Activated gamma-delta T cell treated with anti-CD3 and anti-CD28 coated beads, Interleukin-2, amount 50 U/mL, for 16 hours (primary cell): ENCODE measurements at regions not wholly inside any gene's neighbourhood (a gene's known extent, or its start where the extent isn't known, plus 50 kb on each side); places are given as distances from the start of the nearest gene placed in this dataset.
"Not testable (repeated sequence)": the region's sequence is repeated elsewhere in the genome, so short reads cannot be mapped to it uniquely, and the experiment has no call there.

Source experiments
- DNase-seq: peaks from one replicate; pipeline ENCODE4 v3.0.0-alpha.2; 2020; ENCODE audit warnings: low read depth

DNA sequence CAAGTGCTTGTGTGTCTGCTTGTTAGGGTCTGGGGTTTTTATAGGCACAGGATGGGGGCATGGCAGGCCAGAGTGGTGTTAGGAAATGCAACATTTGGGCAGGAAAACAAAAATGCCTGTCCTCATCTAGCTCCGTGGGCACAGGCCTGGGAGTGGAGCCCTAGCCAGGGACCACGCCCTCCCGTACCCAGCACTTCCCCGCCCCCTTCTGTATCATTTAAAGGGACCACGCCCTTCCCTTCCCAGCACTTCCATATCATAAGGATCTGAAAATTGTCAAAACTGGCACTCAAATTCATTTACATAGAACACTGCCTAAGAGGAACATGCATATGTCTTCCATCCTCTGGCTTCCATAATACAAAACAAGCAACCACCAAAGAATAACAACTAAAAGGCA, 185.8 kb downstream of the B3GLCT start:
- no peak for DNase-seq

DNA sequence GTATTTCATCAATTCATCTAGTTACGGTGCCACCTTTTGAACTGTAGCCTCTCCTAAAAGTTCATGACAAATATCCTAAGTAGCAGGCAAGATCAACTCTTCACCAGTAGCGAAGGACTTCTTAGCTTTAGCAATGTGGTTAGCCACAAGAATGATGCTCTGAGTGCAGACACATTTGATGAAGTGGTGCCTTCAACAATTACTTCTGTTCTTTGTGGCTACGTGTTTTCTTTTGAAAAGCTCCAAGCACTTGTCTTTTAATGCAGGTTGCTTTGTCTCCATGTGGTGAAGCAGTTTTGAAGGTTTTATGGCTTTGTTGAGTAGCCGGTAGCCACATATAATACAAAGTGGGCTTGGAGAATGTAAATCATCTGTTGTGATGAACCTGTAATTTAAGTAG, 194.7 kb downstream of the B3GLCT start:
- DNase-seq: no peak

DNA sequence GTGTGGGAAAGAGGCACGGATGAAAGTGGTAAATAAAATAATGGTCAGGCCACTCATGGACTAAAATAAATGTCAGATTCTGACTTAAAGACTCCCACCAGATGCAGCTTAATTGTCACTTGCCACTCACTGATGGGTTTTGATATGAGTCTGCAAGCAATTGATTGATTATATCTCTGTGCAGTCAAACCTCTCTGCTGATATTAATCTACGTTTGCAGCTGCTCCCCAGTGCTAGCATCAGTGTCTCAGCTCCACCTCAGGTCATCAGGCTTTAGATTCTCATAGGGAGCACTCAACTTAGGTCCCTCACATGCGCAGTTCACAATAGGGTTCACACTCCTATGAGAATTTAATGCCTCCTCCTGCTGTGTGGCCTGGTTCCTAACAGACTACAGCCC, 195.3 kb downstream of the B3GLCT start:
- no peak for DNase-seq

DNA sequence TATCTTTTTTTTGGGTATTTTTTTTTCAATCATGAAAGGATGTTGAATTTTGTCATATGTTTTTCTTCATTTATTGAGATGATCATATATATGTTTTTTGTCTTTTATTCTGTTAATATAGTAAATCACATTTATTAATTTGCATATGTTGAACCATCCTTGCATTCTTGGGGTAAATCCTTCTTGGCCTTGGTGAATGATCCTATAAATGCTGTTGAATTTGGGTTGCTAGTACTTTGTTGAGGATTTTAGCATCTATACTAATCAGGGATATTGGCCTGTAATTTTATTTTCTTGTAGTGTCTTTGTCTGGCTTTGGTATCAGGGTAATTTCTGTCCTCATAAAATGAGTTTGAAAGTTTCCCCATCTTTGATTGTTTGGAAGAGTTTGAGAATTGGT, 199.9 kb downstream of the B3GLCT start:
- DNase-seq: no peak

DNA sequence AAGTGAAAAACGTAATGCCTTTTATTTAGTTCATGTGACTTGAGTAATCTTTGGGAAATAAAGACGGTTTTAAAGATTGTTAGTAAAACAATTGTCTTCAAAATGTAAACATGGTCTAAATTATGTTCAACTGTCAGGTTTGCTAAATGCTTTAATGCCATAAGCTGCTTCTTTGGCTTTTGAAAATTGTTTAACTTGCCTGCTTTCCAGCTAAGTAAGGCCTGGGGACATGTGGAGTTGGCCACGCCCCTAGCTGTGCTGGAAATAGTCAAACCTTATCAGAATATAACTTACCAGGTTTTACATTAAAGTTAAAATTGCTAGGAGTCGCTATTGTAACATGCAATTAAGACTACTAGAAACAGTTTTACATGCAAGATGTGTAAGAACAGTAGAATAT, 203.9 kb downstream of the B3GLCT start:
- not testable (repeated sequence) for DNase-seq

DNA sequence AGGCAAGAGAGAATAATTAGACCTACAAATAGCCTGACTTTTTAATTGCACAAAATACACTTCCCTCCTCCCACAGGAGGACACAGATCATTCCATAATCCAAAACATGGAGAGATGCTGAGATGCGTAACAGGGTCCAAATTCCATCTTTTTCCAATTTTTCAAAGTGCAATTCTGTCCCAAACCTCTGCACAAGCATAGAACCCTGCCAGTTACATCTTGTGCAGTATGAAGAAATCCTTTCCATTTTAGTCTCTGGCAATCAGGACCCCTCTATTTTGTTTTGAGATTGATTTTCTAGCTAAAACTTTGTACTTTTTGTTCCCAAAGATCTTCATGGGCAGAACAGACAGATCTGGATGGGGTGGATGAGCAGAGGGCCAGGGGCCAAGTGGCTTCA, 209.2 kb downstream of the B3GLCT start:
- no peak for DNase-seq

DNA sequence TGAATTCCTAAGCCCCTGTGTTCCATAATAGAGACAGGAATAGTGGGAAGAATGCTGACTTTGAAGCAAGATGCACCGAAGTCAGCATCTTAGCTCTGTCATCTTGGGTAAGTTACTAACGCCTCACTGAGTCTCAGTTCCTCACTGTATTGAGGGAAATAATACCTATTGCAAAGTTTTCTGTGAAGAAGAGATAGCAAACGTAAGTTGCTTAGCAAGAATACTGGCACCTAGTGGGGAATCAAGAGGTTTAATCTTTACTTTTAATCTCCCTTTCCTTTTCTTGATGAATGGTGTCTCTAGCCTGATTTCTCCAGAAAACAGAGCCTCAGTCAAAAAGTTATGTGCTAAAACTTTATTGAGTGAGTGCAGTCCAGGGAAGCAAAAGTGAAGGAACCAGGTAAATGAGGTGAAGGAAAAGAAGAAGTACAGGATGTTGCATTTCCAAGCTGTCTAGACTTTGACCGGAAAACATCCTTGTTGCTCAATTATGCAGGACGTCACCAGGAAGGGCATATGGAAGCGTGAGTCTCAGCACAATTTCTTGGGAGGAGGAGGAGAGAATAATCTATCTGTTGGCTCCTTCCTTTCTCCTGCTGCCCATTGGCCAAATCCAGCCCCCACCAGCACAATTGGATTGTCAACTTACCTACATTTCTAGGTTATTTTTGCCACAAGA, 210.0 kb downstream of the B3GLCT start:
- DNase-seq: no peak

DNA sequence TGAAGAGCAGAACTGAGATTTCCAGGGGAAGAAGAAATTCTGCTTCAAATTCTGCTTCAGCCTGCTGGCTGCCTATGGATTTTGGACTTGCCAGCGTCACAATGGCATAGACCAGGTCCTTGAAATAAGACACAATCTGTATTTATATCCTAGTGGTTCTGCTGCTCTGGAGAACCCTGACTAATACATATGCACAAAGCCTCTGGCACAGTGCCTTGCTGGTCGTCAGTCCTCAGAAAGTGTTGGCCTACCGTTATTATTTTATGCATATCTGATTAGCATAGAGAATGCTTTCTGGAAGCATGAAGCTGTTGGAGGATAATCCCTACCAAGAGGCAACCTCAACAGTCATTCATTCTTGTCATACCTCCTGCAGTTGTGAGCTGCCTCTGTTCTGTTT, 213.7 kb downstream of the B3GLCT start:
- DNase-seq: no peak

DNA sequence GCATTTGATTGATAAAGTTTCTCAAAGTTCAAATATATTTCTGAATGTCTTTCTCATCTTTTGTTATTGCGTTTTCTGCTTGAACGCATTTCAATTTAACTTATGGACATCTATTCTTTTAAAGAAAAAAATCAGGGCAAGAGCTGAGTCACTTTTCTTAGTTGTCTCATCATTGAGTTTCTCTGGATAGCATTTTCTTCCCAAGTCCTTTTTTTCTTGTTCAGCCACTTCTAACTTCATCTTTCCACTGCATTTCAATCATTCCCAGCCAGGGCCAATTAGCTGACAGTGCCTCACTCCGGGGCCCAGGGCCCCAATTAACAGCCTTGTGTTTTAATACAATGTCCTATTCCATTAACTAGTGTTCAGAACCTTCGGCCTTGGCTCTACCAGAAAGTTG, 216.3 kb downstream of the B3GLCT start:
- no peak for DNase-seq

DNA sequence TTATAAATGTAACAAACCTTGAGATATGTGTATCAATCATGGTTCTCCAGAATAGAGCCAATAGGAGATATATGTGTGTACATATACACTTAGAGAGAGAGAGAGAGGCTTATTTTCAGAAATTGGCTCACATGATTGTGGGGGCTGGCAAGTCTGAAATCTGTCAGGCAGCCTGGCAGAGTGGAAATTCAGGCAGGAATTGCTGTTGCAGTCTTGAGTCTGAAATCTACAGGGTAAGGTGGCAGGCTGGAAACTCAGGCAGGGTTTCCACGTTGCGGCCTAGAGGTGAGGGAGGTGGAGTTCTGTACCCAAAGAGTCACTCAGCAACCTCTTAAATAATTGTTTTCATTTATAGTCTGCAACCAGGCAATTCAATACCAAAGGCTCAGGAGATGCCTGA, 218.4 kb downstream of the B3GLCT start:
- DNase-seq: no peak

DNA sequence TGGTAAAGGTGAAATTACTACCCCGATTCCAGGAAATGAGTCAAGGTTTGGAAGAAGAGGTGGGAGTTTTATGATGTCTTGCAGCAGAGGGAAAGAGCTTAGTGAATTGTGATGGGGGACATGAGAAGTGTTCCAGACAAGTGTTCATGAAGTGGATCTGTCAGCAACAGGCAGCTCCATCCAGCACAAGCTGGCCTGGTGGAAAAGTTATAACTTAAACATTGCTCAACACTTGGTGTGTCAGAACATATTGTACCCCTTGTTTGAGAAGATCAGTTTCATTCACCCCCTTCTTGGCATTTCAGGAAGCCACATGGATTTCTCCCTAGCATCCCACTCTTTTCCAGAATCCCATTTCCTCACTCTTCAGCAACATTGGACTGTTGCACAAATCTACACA, 222.0 kb downstream of the B3GLCT start:
- DNase-seq: no peak

DNA sequence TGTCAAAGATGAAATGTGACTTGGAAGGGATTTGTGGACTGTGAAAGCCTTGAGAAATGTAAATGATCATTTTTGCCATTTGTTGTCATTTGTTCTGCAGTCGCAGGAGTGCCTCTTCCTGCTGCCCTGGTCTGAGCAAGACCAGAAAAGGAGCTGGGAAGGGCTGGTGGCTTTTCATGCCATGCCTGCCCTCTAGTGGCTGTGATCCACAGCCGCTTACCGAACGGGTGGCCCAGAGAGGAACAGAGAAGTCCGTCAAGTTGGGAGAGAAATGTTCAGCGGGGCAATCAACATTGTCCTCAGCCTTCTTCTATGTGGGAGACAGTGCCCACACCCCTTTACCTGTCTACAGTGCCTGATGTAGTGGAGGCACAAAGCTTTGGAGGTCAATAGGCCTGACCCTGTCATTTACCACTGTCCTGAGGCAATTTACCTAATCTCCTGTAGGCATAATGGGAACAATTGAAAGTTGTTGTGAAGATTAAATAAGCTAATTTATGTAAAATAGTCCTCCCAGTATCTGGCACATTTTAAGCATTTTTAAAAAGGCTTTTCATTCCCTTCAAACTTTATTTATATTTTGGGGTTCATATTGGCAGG, 224.5 kb downstream of the B3GLCT start:
- DNase-seq: no peak

DNA sequence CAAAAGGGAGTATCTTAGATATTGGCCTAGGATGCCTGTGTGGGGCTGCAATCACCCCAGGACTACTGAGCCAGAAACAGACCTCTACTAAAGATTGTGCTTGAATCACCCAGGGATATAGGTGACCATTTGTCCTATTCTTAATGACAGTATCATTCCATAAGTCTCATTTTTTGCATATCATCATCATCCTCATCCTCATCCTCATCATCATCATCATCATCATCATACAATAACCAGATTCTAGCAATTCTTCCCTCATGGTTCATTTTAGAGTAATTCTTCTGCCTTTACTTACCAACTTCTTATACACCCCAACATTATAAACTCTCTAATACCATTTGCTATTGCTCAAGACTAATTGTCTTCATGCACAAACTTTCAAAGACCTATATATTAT, 226.6 kb downstream of the B3GLCT start:
- no peak for DNase-seq

DNA sequence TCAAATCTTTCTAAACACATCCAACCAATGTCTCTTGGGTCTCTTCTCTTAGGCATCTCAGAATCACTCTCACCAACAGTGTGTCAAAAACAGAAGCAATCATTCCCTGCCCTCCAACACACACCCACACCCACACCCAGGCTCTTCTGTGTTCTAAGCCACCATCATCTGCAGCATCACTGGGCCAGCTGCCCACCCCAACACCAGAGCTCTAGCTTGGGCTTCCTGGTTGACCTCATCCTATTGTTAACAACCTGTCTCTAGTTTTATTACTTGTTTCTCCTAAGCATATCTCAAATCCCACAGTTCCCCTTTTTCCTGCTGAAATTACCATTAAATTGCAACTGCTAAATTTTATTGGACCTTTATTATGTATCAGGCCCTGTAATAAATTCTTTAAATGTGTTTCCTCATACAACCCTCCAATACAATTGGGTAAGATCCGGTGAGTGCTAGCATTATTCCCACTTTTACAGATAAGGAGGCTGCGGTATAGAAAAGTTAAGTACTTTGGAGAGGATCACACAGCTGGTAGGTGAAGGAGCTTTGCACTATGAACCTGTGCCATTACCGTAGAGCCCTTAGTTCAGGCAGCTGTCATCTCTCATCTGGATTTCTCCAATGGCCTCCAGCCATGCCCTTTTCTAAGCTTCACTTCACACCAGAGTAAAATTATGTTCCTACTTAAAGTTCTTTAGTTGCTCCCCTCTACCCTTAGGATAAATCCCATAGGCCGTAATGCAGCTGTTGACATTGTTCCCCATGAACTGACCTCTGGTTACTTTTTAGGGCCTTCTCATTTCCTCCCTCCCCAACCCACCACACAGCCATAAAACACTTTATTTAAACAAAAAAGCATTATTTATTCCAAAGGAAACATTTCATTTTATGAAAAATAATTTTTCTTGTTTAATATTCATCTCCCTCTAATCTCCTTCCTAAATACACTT, 227.7 kb downstream of the B3GLCT start:
- DNase-seq: no peak

DNA sequence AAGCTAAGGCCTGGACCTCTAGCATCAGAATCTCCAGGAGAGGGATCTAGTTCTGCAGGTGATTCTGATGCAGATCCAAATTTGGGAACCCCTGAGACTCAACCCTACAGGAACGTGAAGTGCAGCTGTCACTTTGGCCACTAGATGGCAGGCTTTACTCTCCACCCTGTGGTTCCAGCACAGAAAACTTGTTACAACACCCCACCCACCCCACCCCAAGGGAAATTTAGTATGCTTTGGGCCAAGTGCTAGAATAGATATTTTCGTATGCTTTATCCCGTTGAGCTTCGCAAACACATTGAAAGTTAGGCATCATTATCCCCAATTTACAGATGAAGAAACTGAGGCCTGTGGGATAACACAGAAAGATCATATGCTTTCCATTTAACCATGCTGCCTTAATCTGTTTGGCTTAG, 232.0 kb downstream of the B3GLCT start:
- DNase-seq: peak; percentile 8

DNA sequence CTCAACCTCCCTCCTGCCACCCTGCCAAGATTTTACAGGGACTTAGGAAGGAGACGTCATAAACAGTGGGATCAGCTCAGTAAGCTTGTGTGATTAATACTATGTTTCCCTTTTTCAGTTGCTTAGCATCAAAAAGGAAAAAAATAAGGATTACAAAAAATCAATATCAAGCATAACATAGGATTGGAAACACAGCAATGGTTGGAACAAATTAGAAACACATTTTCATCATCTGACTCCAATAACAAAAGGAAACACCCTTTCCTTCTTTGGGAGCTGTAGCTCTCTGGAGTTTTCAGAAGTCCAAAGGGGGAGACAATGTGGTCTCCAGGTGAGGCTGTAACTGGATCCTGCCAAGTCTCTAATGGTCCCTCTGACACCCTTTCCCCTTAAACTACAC, 233.4 kb downstream of the B3GLCT start:
- no peak for DNase-seq

DNA sequence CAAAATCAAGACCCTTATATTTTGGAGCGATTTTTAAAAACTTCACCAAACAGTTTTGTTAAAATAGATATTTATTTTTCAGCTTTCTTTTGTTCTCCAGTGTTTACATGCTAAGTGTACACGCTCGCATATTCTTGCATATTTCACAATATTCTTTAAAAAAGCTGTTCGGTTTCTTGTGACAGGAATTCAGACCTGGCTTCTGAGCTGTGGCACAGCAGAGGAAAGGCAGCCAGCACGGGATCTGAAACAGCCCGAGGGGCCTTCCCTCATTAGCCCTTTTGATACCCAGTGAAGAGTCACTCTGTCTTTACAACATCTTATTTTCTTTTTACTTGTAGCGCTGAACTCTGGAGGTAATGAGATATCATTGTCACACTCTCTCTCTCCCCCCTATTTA, 234.0 kb downstream of the B3GLCT start:
- no peak for DNase-seq

DNA sequence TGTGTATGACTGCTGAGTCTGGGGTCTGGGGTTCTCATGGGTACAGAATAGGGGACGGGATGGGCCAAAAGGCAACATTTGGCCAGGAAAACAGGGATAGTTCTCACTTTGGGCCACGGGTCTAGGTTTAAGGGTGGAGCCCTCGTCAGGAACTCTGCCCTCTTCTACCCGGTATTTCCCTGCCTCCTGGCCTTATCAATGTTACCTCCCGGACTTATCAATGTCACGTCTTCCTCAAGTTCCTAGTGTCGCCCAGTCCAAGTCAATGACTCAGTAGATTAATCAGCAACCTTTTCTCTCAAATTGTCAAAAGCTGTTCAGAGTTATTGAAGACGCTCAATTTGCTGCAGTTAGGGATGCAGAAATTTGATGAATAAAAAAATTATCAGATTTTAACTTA, 234.8 kb downstream of the B3GLCT start:
- DNase-seq: no peak

DNA sequence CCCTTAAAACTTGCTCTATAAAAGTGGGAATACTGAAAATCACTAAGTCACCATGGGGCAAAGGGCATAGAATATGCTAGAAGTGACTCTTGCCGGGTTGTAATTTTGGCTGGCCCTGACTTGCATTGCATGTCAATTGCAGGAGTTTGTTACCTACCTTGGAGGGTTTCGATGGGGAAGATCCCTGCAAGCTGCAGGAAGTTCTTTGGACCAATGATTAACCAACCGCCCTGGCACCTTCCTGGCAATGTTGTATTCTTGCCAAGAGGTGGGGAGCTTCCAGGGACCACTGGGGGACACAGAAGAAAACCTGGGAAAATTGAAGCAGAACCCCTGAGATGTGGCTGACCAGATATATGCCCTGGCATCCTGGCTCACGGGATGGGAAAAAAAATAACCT, 235.8 kb downstream of the B3GLCT start:
- no peak for DNase-seq

DNA sequence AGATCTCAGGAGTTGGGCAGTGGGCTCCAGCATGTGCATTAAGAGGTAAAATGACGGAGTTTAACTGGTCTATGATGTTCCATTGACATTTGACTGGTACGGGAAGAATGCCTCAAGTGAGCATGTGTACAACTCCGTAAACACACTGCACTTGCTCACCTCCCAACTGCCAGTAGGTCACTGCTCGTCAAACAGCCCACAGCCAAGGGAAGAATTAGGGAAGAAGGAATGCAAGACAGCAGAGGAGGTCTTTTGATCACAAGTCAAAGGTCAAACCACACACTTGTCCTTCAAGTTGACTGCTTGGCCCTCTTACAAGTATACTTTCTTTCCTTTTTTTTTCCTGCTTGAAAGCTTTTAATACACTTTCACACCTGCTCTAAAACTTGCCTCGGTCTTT, 236.7 kb downstream of the B3GLCT start:
- no peak for DNase-seq

DNA sequence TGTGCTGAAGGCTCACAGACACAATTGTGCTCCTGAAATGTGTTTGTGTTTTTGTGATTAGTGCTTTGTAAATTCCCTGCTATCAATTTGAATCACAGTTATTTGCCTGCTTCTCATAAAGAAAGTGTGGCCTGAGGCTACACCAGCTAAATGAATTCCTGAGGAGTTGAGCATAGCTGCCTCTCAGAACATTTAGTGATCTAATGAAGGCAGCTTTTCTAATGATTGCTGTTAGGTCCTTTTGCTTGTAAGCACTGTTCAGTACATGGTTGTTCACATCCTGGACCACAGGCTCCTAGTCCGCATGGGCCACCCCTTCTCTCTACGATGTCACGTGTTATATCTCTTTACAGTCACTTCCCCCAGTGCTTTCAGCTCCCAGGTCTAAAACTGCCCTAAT, 238.2 kb downstream of the B3GLCT start:
- no peak for DNase-seq

DNA sequence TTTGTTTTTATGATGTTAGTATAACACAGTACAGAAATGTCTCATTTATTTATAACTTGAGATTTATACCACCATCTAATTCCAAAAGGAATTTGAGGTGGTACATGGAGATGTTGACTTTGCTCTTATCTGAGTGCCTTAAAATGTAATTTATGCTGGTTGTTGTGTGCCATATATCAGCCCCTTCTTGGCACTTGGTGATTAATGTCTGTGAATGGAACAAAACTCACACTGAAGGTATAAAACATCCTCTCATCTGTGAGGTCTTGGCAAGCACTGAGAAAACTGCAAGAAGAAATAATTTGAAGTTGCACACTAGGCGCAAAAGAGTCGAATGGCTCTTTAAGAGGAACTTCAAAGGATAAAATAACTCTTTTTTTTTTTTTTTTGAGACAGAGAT, 240.4 kb downstream of the B3GLCT start:
- no peak for DNase-seq

DNA sequence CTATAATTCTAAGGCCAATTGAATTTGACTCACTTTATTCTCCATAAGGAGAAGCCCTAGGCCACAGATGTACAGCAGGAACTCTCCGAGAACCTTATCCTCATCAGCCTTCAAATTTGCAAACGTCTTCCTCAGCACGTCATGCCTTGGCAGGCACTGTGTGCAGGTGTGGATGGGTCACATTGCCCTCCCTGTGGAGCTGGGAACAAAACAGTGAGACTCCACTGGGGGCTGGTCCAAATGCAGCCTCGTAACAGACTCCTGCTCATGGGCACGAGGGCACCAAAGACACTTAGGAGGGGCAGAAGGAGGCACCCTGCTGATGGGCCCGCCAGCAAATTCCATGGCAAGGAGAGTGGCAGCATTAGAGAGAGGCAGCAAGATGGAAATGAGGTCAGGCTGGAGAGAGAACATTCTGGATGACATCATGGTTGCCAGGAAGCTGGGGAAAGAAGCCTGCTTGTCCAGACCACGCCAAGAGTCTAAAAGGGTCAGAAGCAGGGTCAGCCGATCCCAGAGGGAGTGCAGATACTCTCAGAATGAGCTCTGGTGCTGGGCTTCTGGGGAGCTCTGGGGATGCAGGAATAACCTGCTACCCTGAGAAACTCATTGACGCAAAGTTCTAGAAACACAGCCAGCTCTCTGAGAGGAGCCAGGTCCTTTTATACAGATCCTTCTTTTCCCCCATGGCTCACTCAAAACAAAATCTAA, 242.2 kb downstream of the B3GLCT start:
- DNase-seq: no peak
